NCI-H82 (cell line): ENCODE measurements at regions not wholly inside any gene's neighbourhood (a gene's known extent, or its start where the extent isn't known, plus 50 kb on each side); places are given as distances from the start of the nearest gene placed in this dataset.

ENCODE experiments used
- DNase-seq: peaks from one replicate; lab custom pipeline; 2025; lab: John Stamatoyannopoulos, UW

- DNase-seq, result peak; percentile 17
Measured at GRCh38 chr6:50610562-50610961, 102.8 kb upstream of the TFAP2D start.

GRCh38 chr6:50635429-50635828 is 77.9 kb upstream of the TFAP2D start:
- DNase-seq, result no peak

DNA sequence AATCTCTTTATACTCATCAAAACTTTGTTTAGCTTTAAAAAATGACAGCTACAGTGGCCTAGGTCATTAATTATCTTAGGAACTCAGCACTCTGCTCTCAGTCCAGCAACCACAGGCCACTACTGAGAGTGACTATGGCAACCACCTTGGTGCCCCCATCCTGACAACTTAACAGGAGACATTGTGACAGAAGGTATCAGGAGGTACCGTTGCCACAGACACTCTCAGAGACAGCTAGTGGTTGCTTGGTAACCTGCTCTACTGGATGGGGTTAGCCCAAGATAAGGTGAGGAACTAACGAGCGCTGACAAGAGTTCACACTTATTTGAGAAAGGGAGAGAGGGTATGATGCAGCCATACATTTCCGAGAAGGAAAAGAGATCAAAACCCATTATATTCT is 76.1 kb upstream of the TFAP2D start:
- DNase-seq, result no peak

- no peak for DNase-seq
Measured at GRCh38 chr6:50649086-50649485, 64.2 kb upstream of the TFAP2D start.

- DNase-seq, result peak; percentile 19
Measured at GRCh38 chr6:50653253-50653652, 60.1 kb upstream of the TFAP2D start.

DNA sequence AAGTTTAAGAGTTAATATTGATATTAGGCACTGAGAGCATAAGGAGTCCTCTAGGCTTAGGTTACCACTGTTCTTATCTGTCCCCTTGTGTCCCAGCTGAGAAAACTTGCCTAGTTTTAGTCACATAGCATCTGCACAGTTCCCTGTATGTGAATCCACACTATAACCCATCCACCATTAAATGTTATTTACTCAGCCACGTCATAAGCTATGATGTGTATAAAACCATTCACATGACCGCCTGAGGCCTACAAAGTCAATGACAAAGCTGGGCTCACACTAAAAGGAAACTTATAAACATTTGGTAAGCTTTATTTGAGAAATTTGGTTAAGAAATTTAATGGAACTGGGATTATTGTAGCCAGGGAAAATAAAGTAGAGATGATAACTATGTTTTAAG is 59.2 kb upstream of the TFAP2D start:
- no peak for DNase-seq

- DNase-seq, result peak; percentile 60
Measured at GRCh38 chr6:50655848-50656453, 57.4 kb upstream of the TFAP2D start.

DNA sequence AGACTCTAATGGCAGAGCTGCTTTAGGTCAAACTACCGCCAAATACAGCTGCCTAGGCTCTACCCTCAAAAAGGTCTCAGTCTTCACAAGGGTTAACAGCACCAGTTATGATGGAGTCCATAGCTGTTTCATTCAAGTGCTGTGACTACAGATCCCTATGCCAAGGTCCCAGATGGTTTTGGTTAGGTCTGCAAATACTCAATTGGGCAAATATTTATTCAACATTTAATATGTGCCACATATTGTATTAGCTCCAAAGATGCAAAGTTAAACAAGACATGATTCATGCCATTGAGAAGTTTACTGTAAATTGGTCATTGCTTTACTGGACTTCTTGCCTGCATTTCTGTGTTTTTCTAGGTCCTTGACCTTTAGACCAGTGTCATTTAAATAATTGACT is 55.8 kb upstream of the TFAP2D start:
- no peak for DNase-seq

- no peak for DNase-seq
Measured at GRCh38 chr6:50658561-50658960, 54.8 kb upstream of the TFAP2D start.

DNA sequence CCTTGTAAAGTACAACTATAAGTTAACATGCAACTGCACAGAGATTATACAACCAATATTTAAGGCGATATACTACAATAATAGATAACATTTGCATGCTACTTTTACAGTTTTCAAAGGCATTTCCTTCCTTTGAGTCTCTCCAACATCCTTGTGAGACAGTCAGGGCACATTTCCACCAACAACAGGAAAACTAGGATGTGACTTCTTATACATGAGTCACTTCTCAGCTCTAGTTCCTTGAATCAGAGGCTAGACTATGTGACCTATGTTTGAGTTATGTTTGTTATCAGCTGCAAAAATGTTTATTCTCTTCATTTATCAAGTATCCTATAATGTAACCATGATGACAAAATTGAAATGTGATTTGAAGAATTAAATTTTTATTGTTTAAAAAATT is 51.7 kb upstream of the TFAP2D start:
- no peak for DNase-seq
